A172 (cell line): ENCODE measurements at regions not wholly inside any gene's neighbourhood (a gene's known extent, or its start where the extent isn't known, plus 50 kb on each side); places are given as distances from the start of the nearest gene placed in this dataset.
A peak's percentile ranks its signal among the peaks of the same experiment; 100 is the strongest.
"Not testable (repeated sequence)": the region's sequence is repeated elsewhere in the genome, so short reads cannot be mapped to it uniquely, and the experiment has no call there.

Experiments
- DNase-seq: peaks from one replicate; pipeline ENCODE4 v3.0.0-alpha.2; 2015; ENCODE audit warnings: low spot score

DNA sequence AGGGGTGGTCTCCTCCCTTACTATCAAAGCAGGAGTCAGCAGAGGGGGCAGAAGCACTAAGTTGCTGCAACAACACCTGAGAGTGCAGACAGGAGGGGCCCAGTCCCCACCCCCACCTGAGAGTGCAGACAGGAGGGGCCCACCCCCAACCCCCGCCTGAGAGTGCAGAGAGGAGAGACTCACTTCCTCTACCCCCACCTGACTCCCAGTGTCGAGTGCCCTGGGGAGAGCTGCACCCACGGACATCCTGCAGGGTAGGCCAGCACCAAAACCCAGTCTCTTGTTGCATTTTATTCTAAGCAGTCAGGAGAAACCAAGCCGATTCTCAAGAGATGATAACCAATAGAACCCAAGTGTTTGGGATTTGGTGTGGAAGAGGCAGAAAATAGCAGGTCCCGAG lies 78.4 kb downstream of the NAPG start:
- DNase-seq = no peak

- DNase-seq = not testable (repeated sequence)
These were observed 81.1 kb downstream of the NAPG start for GRCh38 chr18:10606881-10607280.

- not testable (repeated sequence) for DNase-seq
These were observed 81.8 kb downstream of the NAPG start for GRCh38 chr18:10607332-10608248.

GRCh38 chr18:10608450-10608849 lies 82.6 kb downstream of the NAPG start:
- not testable (repeated sequence) for DNase-seq

GRCh38 chr18:10609046-10609445 lies 83.2 kb downstream of the NAPG start:
- DNase-seq = not testable (repeated sequence)

DNA sequence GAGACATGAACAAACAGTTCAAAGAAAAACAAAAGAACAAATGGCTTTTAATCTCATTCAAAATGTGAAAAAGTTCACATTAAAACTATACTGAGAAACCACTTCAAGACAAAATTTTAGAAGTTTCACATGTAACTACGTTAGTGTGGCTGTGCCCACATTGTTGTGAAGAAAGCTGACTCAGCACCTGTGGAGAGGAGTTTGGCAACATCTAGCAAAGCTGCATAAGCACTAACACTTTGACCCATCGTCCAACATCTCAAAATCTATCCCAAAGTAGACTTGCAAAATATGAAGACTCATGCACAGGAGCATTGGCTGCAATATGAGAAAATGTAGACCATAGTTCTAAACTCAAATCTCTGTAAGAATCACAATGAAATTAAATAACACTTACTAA lies 87.4 kb downstream of the NAPG start:
- not testable (repeated sequence) for DNase-seq

- peak; percentile 79 for DNase-seq
These were observed 90.9 kb downstream of the NAPG start for GRCh38 chr18:10616714-10617113.

GRCh38 chr18:10618797-10619196 lies 93.0 kb downstream of the NAPG start:
- not testable (repeated sequence) for DNase-seq

GRCh38 chr18:10619280-10619679 lies 93.5 kb downstream of the NAPG start:
- DNase-seq = not testable (repeated sequence)

DNA sequence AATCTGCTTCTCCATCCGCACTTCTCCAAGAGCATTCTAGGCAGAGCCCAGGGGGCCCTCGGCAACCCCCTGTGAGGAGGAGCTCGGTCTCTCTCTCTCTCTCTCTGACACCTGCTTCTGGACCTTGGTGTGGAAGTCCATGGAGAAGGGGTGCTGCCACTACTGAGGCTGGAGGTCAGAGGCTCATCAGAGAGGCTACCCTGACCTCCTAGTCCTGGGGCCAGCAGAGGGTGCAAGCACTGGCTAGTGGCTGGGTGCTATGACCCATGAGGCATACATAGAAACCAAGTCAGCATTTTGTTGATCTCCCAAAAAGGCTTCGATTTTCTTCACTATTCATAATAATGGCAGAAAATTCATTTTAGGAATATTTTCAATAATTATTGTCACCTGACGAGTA lies 94.0 kb downstream of the NAPG start:
- not testable (repeated sequence) for DNase-seq
